ENCODE measurements at regions not wholly inside any gene's neighbourhood (a gene's known extent, or its start where the extent isn't known, plus 50 kb on each side); places are given as distances from the start of the nearest gene placed in this dataset.

DNA sequence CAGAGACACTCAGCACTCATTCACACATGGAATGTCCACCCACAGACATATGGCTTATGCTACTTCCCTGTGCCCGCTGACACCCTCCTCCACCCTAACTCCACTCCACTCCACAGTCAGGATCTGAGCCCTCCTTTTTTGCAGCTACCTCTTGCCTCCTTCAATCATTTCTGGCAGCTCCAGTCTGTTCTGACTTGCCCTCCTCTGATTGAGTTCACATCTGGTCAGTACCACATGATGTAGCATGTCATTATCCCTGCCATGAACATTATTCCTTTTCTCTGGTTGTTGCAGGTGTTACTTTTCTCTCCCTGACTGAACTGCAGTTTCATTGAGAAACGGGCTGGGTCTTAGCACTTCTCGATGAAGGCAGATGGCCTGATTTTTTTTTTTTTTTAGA is 130.1 kb upstream of the EGR2 start:
- TF ChIP-seq CTCF (IDR thresholded peaks at IDR 0.05; ENCODE audit: low read length) (no peak), EZH2 (optimal IDR thresholded peaks at IDR 0.05; ENCODE audit: low read depth, low read length) (no peak), EZH2phosphoT487 (IDR thresholded peaks at IDR 0.05; ENCODE audit: low read length) (no peak)
